ENCODE measurements at regions not wholly inside any gene's neighbourhood (a gene's known extent, or its start where the extent isn't known, plus 50 kb on each side); places are given as distances from the start of the nearest gene placed in this dataset.

- no peak for TF ChIP-seq GATA1 (IDR thresholded peaks at IDR 0.05; ENCODE audit: low read depth, low read length)
- no peak for TF ChIP-seq POLR2A (IDR thresholded peaks at IDR 0.05; ENCODE audit: low read length)
- no peak for DNase-seq
Measured at GRCh38 chr6:159609652-159610178, 83.3 kb downstream of the SOD2 start.

- peak; percentile 50 to 67 for DNase-seq
Measured at GRCh38 chr6:159608961-159609651, 83.9 kb downstream of the SOD2 start.

GRCh38 chr6:159606786-159607185 is 86.3 kb downstream of the SOD2 start:
- TF ChIP-seq POLR2A (IDR thresholded peaks at IDR 0.05; ENCODE audit: low read length): no peak
- TF ChIP-seq GATA1 (IDR thresholded peaks at IDR 0.05; ENCODE audit: low read depth, low read length): no peak

More at GRCh38 chr6:159608961-159609651, 83.9 kb downstream of the SOD2 start:
- TF ChIP-seq POLR2A (IDR thresholded peaks at IDR 0.05; ENCODE audit: low read length): no peak
- TF ChIP-seq GATA1 (IDR thresholded peaks at IDR 0.05; ENCODE audit: low read depth, low read length): no peak

GRCh38 chr6:159604443-159604956 is 88.5 kb downstream of the SOD2 start:
- DNase-seq: no peak
- TF ChIP-seq POLR2A (IDR thresholded peaks at IDR 0.05; ENCODE audit: low read length) (no peak), GATA1 (IDR thresholded peaks at IDR 0.05; ENCODE audit: low read depth, low read length) (no peak)

More at GRCh38 chr6:159606786-159607185, 86.3 kb downstream of the SOD2 start:
- no peak for DNase-seq

- DNase-seq: no peak
- TF ChIP-seq GATA1 (IDR thresholded peaks at IDR 0.05; ENCODE audit: low read depth, low read length): no peak
- no peak for TF ChIP-seq POLR2A (IDR thresholded peaks at IDR 0.05; ENCODE audit: low read length)
Measured at GRCh38 chr6:159602431-159603041, 90.5 kb downstream of the SOD2 start.

GRCh38 chr6:159601211-159601610 is 91.8 kb downstream of the SOD2 start:
- TF ChIP-seq POLR2A (IDR thresholded peaks at IDR 0.05; ENCODE audit: low read length): no peak
- no peak for TF ChIP-seq GATA1 (IDR thresholded peaks at IDR 0.05; ENCODE audit: low read depth, low read length)
- DNase-seq: no peak

GRCh38 chr6:159595173-159595572 is 97.9 kb downstream of the SOD2 start:
- no peak for TF ChIP-seq POLR2A (IDR thresholded peaks at IDR 0.05; ENCODE audit: low read length)
- TF ChIP-seq GATA1 (IDR thresholded peaks at IDR 0.05; ENCODE audit: low read depth, low read length): no peak
- DNase-seq: no peak

- TF ChIP-seq POLR2A (IDR thresholded peaks at IDR 0.05; ENCODE audit: low read length) (no peak), GATA1 (IDR thresholded peaks at IDR 0.05; ENCODE audit: low read depth, low read length) (no peak)
- DNase-seq: no peak
Measured at GRCh38 chr6:159594750-159595117, 98.3 kb downstream of the SOD2 start.

GRCh38 chr6:159594106-159594749 is 98.8 kb downstream of the SOD2 start:
- TF ChIP-seq GATA1 (IDR thresholded peaks at IDR 0.05; ENCODE audit: low read depth, low read length) (no peak), POLR2A (IDR thresholded peaks at IDR 0.05; ENCODE audit: low read length) (no peak)
- DNase-seq: peak in 1 of 2 experiments; percentile 10

- DNase-seq: no peak
- TF ChIP-seq GATA1 (IDR thresholded peaks at IDR 0.05; ENCODE audit: low read depth, low read length) (no peak), POLR2A (IDR thresholded peaks at IDR 0.05; ENCODE audit: low read length) (no peak)
Measured at GRCh38 chr6:159590835-159591234, 102.2 kb downstream of the SOD2 start.

- TF ChIP-seq POLR2A (IDR thresholded peaks at IDR 0.05; ENCODE audit: low read length): no peak
- no peak for TF ChIP-seq GATA1 (IDR thresholded peaks at IDR 0.05; ENCODE audit: low read depth, low read length)
- no peak for DNase-seq
Measured at GRCh38 chr6:159586684-159587083, 106.4 kb downstream of the SOD2 start.

- no peak for DNase-seq
- no peak for TF ChIP-seq POLR2A (IDR thresholded peaks at IDR 0.05; ENCODE audit: low read length)
- TF ChIP-seq GATA1 (IDR thresholded peaks at IDR 0.05; ENCODE audit: low read depth, low read length): no peak
Measured at GRCh38 chr6:159582736-159583135, 110.3 kb downstream of the SOD2 start.

GRCh38 chr6:159578629-159579028 is 114.4 kb downstream of the SOD2 start:
- no peak for DNase-seq

GRCh38 chr6:159577564-159577963 is 115.5 kb downstream of the SOD2 start:
- no peak for TF ChIP-seq POLR2A (IDR thresholded peaks at IDR 0.05; ENCODE audit: low read length)
- no peak for TF ChIP-seq GATA1 (IDR thresholded peaks at IDR 0.05; ENCODE audit: low read depth, low read length)
- DNase-seq: no peak

More at GRCh38 chr6:159578629-159579028, 114.4 kb downstream of the SOD2 start:
- TF ChIP-seq GATA1 (IDR thresholded peaks at IDR 0.05; ENCODE audit: low read depth, low read length) (no peak), POLR2A (IDR thresholded peaks at IDR 0.05; ENCODE audit: low read length) (no peak)
